OCI-LY3 (cell line): ENCODE measurements at regions not wholly inside any gene's neighbourhood (a gene's known extent, or its start where the extent isn't known, plus 50 kb on each side); places are given as distances from the start of the nearest gene placed in this dataset.

ENCODE experiments used
- H2AFZ ChIP-seq: fragments of 200-600, 300-600 bp; shearing (Covaris generic); 2 replicates; pipeline ENCODE4 v1.6.0; 2014; ENCODE audit warnings: antibody characterized with exemption, low read depth, low read length
- H3K27ac ChIP-seq: fragments of 200-600, 300-600 bp; sonication (generic); 2 replicates; pipeline ENCODE4 v1.5.1; 2014; ENCODE audit warnings: mild to moderate bottlenecking, low read length, moderate library complexity, mixed read lengths
- H3K27me3 ChIP-seq: fragments of 200-600, 300-600 bp; sonication (generic); 2 replicates; pipeline ENCODE4 v1.6.1; 2014; ENCODE audit warnings: low read depth, low read length, mixed read lengths
- H3K36me3 ChIP-seq: fragments of 200-600, 300-600 bp; sonication (generic); replicated peaks from 2 replicates; pipeline ENCODE3; 2014; ENCODE audit warnings: low read depth, low read length, mixed read lengths
- H3K4me1 ChIP-seq: fragments of 300-600, 200-600 bp; sonication (generic); 2 replicates; pipeline ENCODE4 v1.6.1; 2014; ENCODE audit warnings: low read length, mixed read lengths
- H3K4me2 ChIP-seq: fragments of 200-600, 300-600 bp; sonication (generic); 2 replicates; pipeline ENCODE4 v1.6.1; 2014; ENCODE audit warnings: low read length, mixed read lengths
- H3K4me3 ChIP-seq: fragments of 300-600, 200-600 bp; sonication (generic); 2 replicates; pipeline ENCODE4 v1.5.1; 2014; ENCODE audit warnings: antibody characterized with exemption, mild to moderate bottlenecking, low read length, moderate library complexity
- H3K79me2 ChIP-seq: fragments of 300-600, 200-600 bp; shearing (Covaris generic); 2 replicates; pipeline ENCODE4 v1.6.1; 2014; ENCODE audit warnings: mild to moderate bottlenecking, low read length, mixed read lengths
- H3K9ac ChIP-seq: fragments of 300-600, 200-600 bp; shearing (Covaris generic); 2 replicates; pipeline ENCODE4 v1.6.0; 2014; ENCODE audit warnings: mild to moderate bottlenecking, low read length, moderate library complexity
- H3K9me3 ChIP-seq: fragments of 200-600, 300-600 bp; shearing (Covaris generic); 2 replicates; pipeline ENCODE4 v1.6.1; 2014; ENCODE audit warnings: low read length, mixed read lengths; ENCODE audit not compliant: insufficient read depth
- H4K20me1 ChIP-seq: fragments of 200-600, 300-600 bp; sonication (generic); 2 replicates; pipeline ENCODE4 v1.6.1; 2016; ENCODE audit warnings: low read length, mixed read lengths; ENCODE audit not compliant: insufficient read depth
- CTCF ChIP-seq: fragments of 200-600, 300-600 bp; sonication (generic); IDR thresholded peaks from 2 replicates; pipeline ENCODE4 v1.5.1; 2014; ENCODE audit warnings: antibody characterized with exemption, low read length, low read depth
- EZH2phosphoT487 ChIP-seq: fragments of 200-600 bp; shearing (Covaris generic); IDR thresholded peaks from 2 replicates; pipeline ENCODE4 v1.6.1; 2018; ENCODE audit warnings: antibody characterized with exemption, mixed run types, low read depth

- Histone ChIP-seq H3K4me3 (no peak overlapping the region), H3K36me3 (no peaks in the 10 kb centered on the region), H3K79me2 (no peaks in the 10 kb centered on the region), H3K4me2 (no peak overlapping the region), H3K9ac (no peak overlapping the region), H4K20me1 (no peaks in the 10 kb centered on the region), H3K27ac (no peak overlapping the region), H3K9me3 (no peaks in the 10 kb centered on the region), H3K4me1 (no peaks in the 10 kb centered on the region), H2AFZ (no peak overlapping the region), H3K27me3 (no peaks in the 10 kb centered on the region)
- no peak for TF ChIP-seq CTCF
- no peak for TF ChIP-seq EZH2phosphoT487
Measured at GRCh38 chr2:217028128-217028527, 168.3 kb upstream of the TNP1 start.

- H3K4me3 ChIP-seq: no peak overlapping the region
- no peaks in the 10 kb centered on the region for H3K9me3 ChIP-seq
- no peaks in the 10 kb centered on the region for H4K20me1 ChIP-seq
- H3K36me3 ChIP-seq: no peaks in the 10 kb centered on the region
- H3K4me2 ChIP-seq: no peak overlapping the region
- no peaks in the 10 kb centered on the region for H3K27me3 ChIP-seq
- H3K27ac ChIP-seq: no peak overlapping the region
- H2AFZ ChIP-seq: no peak overlapping the region
- H3K79me2 ChIP-seq: no peaks in the 10 kb centered on the region
- no peak overlapping the region for H3K9ac ChIP-seq
- TF ChIP-seq EZH2phosphoT487: no peak
- no peak for TF ChIP-seq CTCF
- H3K4me1 ChIP-seq: no peaks in the 10 kb centered on the region
Measured at GRCh38 chr2:217027414-217027813, 167.6 kb upstream of the TNP1 start.

- no peaks in the 10 kb centered on the region for H3K27me3 ChIP-seq
- no peaks in the 10 kb centered on the region for H3K79me2 ChIP-seq
- H3K27ac ChIP-seq: no peak overlapping the region
- no peak overlapping the region for H3K9ac ChIP-seq
- H3K36me3 ChIP-seq: no peaks in the 10 kb centered on the region
- H3K4me2 ChIP-seq: no peak overlapping the region
- TF ChIP-seq CTCF (no peak), EZH2phosphoT487 (no peak)
- no peaks in the 10 kb centered on the region for H3K9me3 ChIP-seq
- H2AFZ ChIP-seq: no peak overlapping the region
- H3K4me3 ChIP-seq: no peak overlapping the region
- H3K4me1 ChIP-seq: no peaks in the 10 kb centered on the region
- H4K20me1 ChIP-seq: no peaks in the 10 kb centered on the region
Measured at GRCh38 chr2:217026569-217026968, 166.7 kb upstream of the TNP1 start.

GRCh38 chr2:217026161-217026560 lies 166.3 kb upstream of the TNP1 start:
- no peaks in the 10 kb centered on the region for H3K27me3 ChIP-seq

More at GRCh38 chr2:217026161-217026560, 166.3 kb upstream of the TNP1 start:
- Histone ChIP-seq H3K9me3 (no peaks in the 10 kb centered on the region), H3K4me2 (no peak overlapping the region), H3K27ac (no peak overlapping the region), H4K20me1 (no peaks in the 10 kb centered on the region), H3K79me2 (no peaks in the 10 kb centered on the region), H3K36me3 (no peaks in the 10 kb centered on the region), H3K4me1 (no peaks in the 10 kb centered on the region), H2AFZ (no peak overlapping the region), H3K4me3 (no peak overlapping the region), H3K9ac (no peak overlapping the region)
- TF ChIP-seq CTCF (no peak), EZH2phosphoT487 (no peak)
